HepG2 (cell line): ENCODE measurements at regions not wholly inside any gene's neighbourhood (a gene's known extent, or its start where the extent isn't known, plus 50 kb on each side); places are given as distances from the start of the nearest gene placed in this dataset.

ENCODE experiments used
- ATAC-seq: fragments of 200-7000 bp; cut with Tn5 transposase; 3 replicates; pipeline ENCODE4 v1.9.1; 2020; ENCODE audit warnings: mild to moderate bottlenecking, moderate library complexity
- BruUV-seq: library from RNA; stranded (reverse); fragments of 400-500 nt; replicated peaks from 2 replicates; lab custom pipeline; 2021; lab: Mats Ljungman, UMichigan
- CTCF ChIA-PET: fragments of 300-600 bp; formaldehyde crosslinking; extraction: SDS; loops from one replicate; lab custom pipeline; 2021; ENCODE audit warnings: low total read pairs, inconsistent platforms, low intra/inter-chr PET ratio; lab: Yijun Ruan, JAX
- POLR2A ChIA-PET: fragments of 350-600 bp; sonication (Branson Sonifier 250); formaldehyde crosslinking; loops from one replicate; lab custom pipeline; 2020; ENCODE audit warnings: antibody characterized with exemption, inconsistent platforms; lab: Yijun Ruan, JAX
- DNase-seq: peaks from one replicate; pipeline ENCODE4 v3.0.0-alpha.2; 2015; ENCODE audit warnings: low spot score
- FAIRE-seq: peaks from 3 replicates; lab custom pipeline; 2011; peaks lifted over from hg19 to GRCh38; lab: Jason Lieb, UNC
- H2AFZ ChIP-seq: one replicate; pipeline ENCODE4 v1.6.1; 2011; ENCODE audit warnings: low read length, inconsistent platforms
- H3K27ac ChIP-seq: fragments of 300-600 bp; 3 replicates; pipeline ENCODE4 v1.8.0; 2011; ENCODE audit warnings: mixed run types, mild to moderate bottlenecking, mixed read lengths, low read length, inconsistent platforms; ENCODE audit not compliant: insufficient read depth; ENCODE audit errors: extremely low read length
- H3K27me3 ChIP-seq, 2 experiments: fragments of 200-600 bp in 1 of 2; 2 replicates in 1 of 2; 3 replicates in 1 of 2; pipeline versions ENCODE4 v1.6.0 to v1.8.0; 2011; ENCODE audit warnings: low read length in 2 of 2, mild to moderate bottlenecking in 2 of 2, moderate library complexity in 2 of 2, inconsistent platforms in 1 of 2; ENCODE audit not compliant: insufficient read depth in 2 of 2, control insufficient read depth in 1 of 2
- H3K36me3 ChIP-seq, 2 experiments: fragments of 200-600 bp in 1 of 2; replicated peaks in 1 of 2; 2 replicates in 1 of 2; 3 replicates in 1 of 2; pipeline versions ENCODE4 v1.5.1 to v1.8.0; 2011; ENCODE audit warnings: low read length in 2 of 2, inconsistent platforms in 1 of 2; ENCODE audit not compliant: insufficient read depth in 2 of 2, control insufficient read depth in 1 of 2
- H3K4me1 ChIP-seq: 2 replicates; pipeline ENCODE4 v1.5.1; 2012; ENCODE audit warnings: low read length, inconsistent platforms; ENCODE audit not compliant: insufficient read depth
- H3K4me2 ChIP-seq: 2 replicates; pipeline ENCODE4 v1.6.0; 2011; ENCODE audit warnings: low read depth, low read length, inconsistent platforms
- H3K4me3 ChIP-seq, 3 experiments: fragments of 200-600 bp in 1 of 3; sonication (generic), shearing (Covaris generic) in 1 of 3; replicated peaks in 1 of 3; 2 replicates each; pipeline ENCODE4 v1.5.1; 2011 to 2016; ENCODE audit warnings: low read length in 3 of 3, inconsistent platforms in 2 of 3, low read depth in 2 of 3, mild to moderate bottlenecking in 2 of 3, control low read depth in 1 of 3, mixed read lengths in 1 of 3; ENCODE audit not compliant: insufficient read depth in 1 of 3
- H3K79me2 ChIP-seq: one replicate; pipeline ENCODE4 v1.6.1; 2011; ENCODE audit warnings: low read length, inconsistent platforms; ENCODE audit not compliant: insufficient read depth
- H3K9ac ChIP-seq: 2 replicates; pipeline ENCODE4 v1.6.0; 2011; ENCODE audit warnings: mild to moderate bottlenecking, low read depth, low read length, inconsistent platforms; ENCODE audit not compliant: insufficient read depth
- H3K9me3 ChIP-seq: 2 replicates; pipeline ENCODE4 v1.5.1; 2012; ENCODE audit warnings: mild to moderate bottlenecking, low read length
- H4K20me1 ChIP-seq: 2 replicates; pipeline ENCODE4 v1.6.0; 2011; ENCODE audit warnings: inconsistent platforms, mild to moderate bottlenecking, low read length, moderate library complexity; ENCODE audit not compliant: insufficient read depth
- ATF7 ChIP-seq, 2 experiments: fragments of 450-650 bp in 1 of 2; sonication (generic) in 1 of 2; formaldehyde crosslinking in 1 of 2; IDR thresholded peaks; 2 replicates each; pipeline versions ENCODE4 v1.4.0 to v1.6.1; 2016 to 2020; ENCODE audit warnings: antibody characterized with exemption in 1 of 2, mild to moderate bottlenecking in 1 of 2, missing genetic modification reagents in 1 of 2
- MAFF ChIP-seq: IDR thresholded peaks from 2 replicates; pipeline ENCODE4 v1.6.1; 2011; ENCODE audit warnings: low read depth, low read length, improper control_type of control experiment
- MAFK ChIP-seq, 2 experiments: IDR thresholded peaks in 1 of 2; conservative IDR thresholded peaks in 1 of 2; 2 replicates each; pipeline ENCODE4 v1.6.1; 2011; ENCODE audit warnings: improper control_type of control experiment in 2 of 2, low read length in 2 of 2
- ZSCAN12 ChIP-seq: sonication (generic); formaldehyde crosslinking; IDR thresholded peaks from 2 replicates; pipeline ENCODE4 v1.9.0; 2021; ENCODE audit warnings: mild to moderate bottlenecking, missing genetic modification reagents
- WGBS: methylation state at CpG from one replicate; pipeline ENCODE4 v1.1.6; 2017; ENCODE audit warnings: low lambda C conversion rate; 5-methylcytosine and 5-hydroxymethylcytosine counted together
- in situ Hi-C: cut with HindIII; loops from 2 replicates; pipeline ENCODE4 v1.10.0; 2017; ENCODE audit warnings: low pct_unique_long_range_greater_than_20kb; ENCODE audit not compliant: extremely low pct_ligation_motif_present
- intact Hi-C: fragments of 100-400 bp; cut with micrococcal nuclease; formaldehyde crosslinking; loops from one replicate; pipeline ENCODE4 v1.10.0; 2022; ENCODE audit not compliant: unreplicated experiment
- TF ChIP-seq, protein P1 (sequence below): sonication (generic); formaldehyde crosslinking; IDR thresholded peaks from 2 replicates; pipeline ENCODE4 v1.5.0; 2020; ENCODE audit warnings: missing genetic modification reagents, mild to moderate bottlenecking, borderline replicate concordance
- TF ChIP-seq, protein P2 (sequence below): sonication (generic); formaldehyde crosslinking; conservative IDR thresholded peaks from 2 replicates; pipeline ENCODE4 v1.4.0; 2020; ENCODE audit warnings: missing genetic modification reagents

DNA sequence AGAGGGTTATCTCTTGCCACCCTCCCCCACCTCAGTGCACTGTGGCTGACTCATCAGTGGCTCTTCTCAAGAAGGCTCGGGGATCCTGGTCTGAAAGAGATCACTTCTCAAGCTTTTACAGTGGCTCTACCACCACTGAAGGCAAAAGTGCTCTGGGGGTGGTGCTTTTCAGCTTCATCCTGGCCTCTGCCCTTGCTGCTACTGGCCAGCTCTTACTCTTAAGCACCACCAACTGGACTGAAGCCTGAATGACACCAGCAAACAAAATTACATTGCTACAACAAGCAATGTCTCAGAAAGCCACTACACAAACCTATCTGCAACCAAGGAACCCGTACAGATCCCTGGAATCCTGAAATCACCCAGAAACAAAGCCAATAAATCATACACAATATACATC lies 402.1 kb downstream of the EPHA7 start:
- CTCF ChIA-PET: no interaction called here
- no peak for FAIRE-seq

DNA sequence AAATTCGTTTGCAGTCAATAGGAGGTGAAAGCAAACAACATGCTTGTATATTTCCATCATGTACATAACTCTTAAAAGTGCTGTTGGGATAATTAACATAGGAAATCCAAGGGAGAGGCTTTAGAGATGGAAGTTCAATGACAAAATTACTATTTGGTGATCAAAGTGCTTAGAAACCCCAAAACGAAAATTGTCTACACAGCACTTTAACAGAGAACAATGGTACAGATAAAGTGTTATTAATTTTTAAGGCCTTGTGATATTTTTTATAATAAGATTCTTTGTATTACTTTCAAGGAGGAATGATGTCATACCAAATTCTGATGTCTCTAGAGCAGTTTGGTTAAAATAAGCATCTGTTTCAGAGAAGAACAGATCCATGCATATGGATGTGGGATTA lies 406.3 kb downstream of the EPHA7 start:
- Histone ChIP-seq H2AFZ (no peak overlapping the region), H3K9me3 (no peaks in the 10 kb centered on the region), H3K27ac (no peak overlapping the region), H3K4me3 (no peak overlapping the region), H3K4me1 (no peaks in the 10 kb centered on the region), H3K9ac (no peak overlapping the region), H3K27me3 (no peaks in the 10 kb centered on the region; a peak in 1 of 5 replicates), H4K20me1 (no peaks in the 10 kb centered on the region), H3K36me3 (no peaks in the 10 kb centered on the region), H3K79me2 (no peaks in the 10 kb centered on the region)
- POLR2A ChIA-PET: no interaction called here
- DNase-seq: no peak
- BruUV-seq: no TSS peak
- WGBS: 0% methylated on average over 2 of the region's 2 CpGs
- peak; percentile 67 for TF ChIP-seq MAFF
- TF ChIP-seq, protein P1, sequence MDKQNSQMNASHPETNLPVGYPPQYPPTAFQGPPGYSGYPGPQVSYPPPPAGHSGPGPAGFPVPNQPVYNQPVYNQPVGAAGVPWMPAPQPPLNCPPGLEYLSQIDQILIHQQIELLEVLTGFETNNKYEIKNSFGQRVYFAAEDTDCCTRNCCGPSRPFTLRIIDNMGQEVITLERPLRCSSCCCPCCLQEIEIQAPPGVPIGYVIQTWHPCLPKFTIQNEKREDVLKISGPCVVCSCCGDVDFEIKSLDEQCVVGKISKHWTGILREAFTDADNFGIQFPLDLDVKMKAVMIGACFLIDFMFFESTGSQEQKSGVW (CRISPR knock-in tag): no peak
- peak; percentile 24; the same call in 1 of the 2 replicates for TF ChIP-seq ATF7 (IDR thresholded peaks at IDR 0.05)
- no peak for TF ChIP-seq ATF7 (CRISPR knock-in tag; IDR thresholded peaks at IDR 0.05)
- TF ChIP-seq, protein P2, sequence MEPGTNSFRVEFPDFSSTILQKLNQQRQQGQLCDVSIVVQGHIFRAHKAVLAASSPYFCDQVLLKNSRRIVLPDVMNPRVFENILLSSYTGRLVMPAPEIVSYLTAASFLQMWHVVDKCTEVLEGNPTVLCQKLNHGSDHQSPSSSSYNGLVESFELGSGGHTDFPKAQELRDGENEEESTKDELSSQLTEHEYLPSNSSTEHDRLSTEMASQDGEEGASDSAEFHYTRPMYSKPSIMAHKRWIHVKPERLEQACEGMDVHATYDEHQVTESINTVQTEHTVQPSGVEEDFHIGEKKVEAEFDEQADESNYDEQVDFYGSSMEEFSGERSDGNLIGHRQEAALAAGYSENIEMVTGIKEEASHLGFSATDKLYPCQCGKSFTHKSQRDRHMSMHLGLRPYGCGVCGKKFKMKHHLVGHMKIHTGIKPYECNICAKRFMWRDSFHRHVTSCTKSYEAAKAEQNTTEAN (CRISPR knock-in tag): no peak
- peak; percentile 66 to 87; a peak in 3 of 4 replicates for TF ChIP-seq MAFK (conservative IDR thresholded peaks at IDR 0.05 in 1 of 2, IDR thresholded peaks at IDR 0.05 in 1 of 2; ENCODE audit: low read length in 2 of 2)
- TF ChIP-seq, all 625 proteins: peak for 3
- CTCF ChIA-PET: no interaction called here
- ATAC-seq: no peak
- FAIRE-seq: no peak
- no peak overlapping the region for H3K4me2 ChIP-seq
- in situ Hi-C loops: no loop called here
- intact Hi-C loops: no loop called here

More for the DNA sequence above, 402.1 kb downstream of the EPHA7 start:
- no peak for ATAC-seq
- in situ Hi-C loops: no loop called here
- Histone ChIP-seq H3K4me3 (no peak overlapping the region), H3K79me2 (no peaks in the 10 kb centered on the region), H3K4me2 (no peak overlapping the region)
- intact Hi-C loops: loop anchor here (2.0 kb wide), 1 partner anchor 206 kb away; no protein-coding TSS in a partner anchor
- BruUV-seq: no TSS peak
- DNase-seq: peak; percentile 2
- no peak for TF ChIP-seq ZSCAN12
- TF ChIP-seq, all 625 proteins: peak for 0
- Histone ChIP-seq H3K27me3 (no peaks in the 10 kb centered on the region; a peak in 1 of 5 replicates), H3K9ac (no peak overlapping the region), H3K27ac (no peak overlapping the region), H2AFZ (no peak overlapping the region), H3K4me1 (no peaks in the 10 kb centered on the region), H4K20me1 (no peaks in the 10 kb centered on the region), H3K36me3 (no peaks in the 10 kb centered on the region), H3K9me3 (no peaks in the 10 kb centered on the region)
- POLR2A ChIA-PET: no interaction called here
- 0% methylated on average over 1 of the region's 2 CpGs for WGBS
